KMS-11 (cell line): ENCODE measurements at regions not wholly inside any gene's neighbourhood (a gene's known extent, or its start where the extent isn't known, plus 50 kb on each side); places are given as distances from the start of the nearest gene placed in this dataset.

Experiments used
- H2AFZ ChIP-seq: fragments of 200-600 bp; sonication (generic); 2 replicates; pipeline ENCODE4 v1.6.1; 2016; ENCODE audit warnings: antibody characterized with exemption, mixed run types, low read depth
- H3K27ac ChIP-seq: fragments of 200-600 bp; sonication (generic); 2 replicates; pipeline ENCODE4 v1.6.1; 2016; ENCODE audit warnings: mild to moderate bottlenecking, mixed run types
- H3K27me3 ChIP-seq: fragments of 200-600 bp; sonication (generic); 2 replicates; pipeline ENCODE4 v1.6.1; 2017; ENCODE audit warnings: mild to moderate bottlenecking, low read depth, mixed run types, moderate library complexity; ENCODE audit not compliant: insufficient read depth
- H3K36me3 ChIP-seq: fragments of 200-600 bp; sonication (generic); 2 replicates; pipeline ENCODE4 v1.6.1; 2017; ENCODE audit warnings: mild to moderate bottlenecking, mixed run types; ENCODE audit not compliant: insufficient read depth
- H3K4me1 ChIP-seq: fragments of 200-600 bp; sonication (generic); 2 replicates; pipeline ENCODE4 v1.6.1; 2016; ENCODE audit warnings: mild to moderate bottlenecking, low read depth, mixed run types; ENCODE audit not compliant: poor library complexity, severe bottlenecking
- H3K4me2 ChIP-seq: fragments of 200-600 bp; sonication (generic); 2 replicates; pipeline ENCODE4 v1.7.0; 2016; ENCODE audit warnings: mild to moderate bottlenecking, mixed run types
- H3K4me3 ChIP-seq: fragments of 200-600 bp; sonication (generic); IDR thresholded peaks from 2 replicates; pipeline ENCODE4 v1.6.1; 2017; ENCODE audit warnings: low read depth, low read length, mixed read lengths; ENCODE audit not compliant: insufficient read depth
- H3K79me2 ChIP-seq: fragments of 200-600 bp; sonication (generic); 2 replicates; pipeline ENCODE4 v1.6.1; 2016; ENCODE audit warnings: low read depth, mixed run types; ENCODE audit not compliant: insufficient read depth
- H3K9ac ChIP-seq: fragments of 200-600 bp; sonication (generic); 2 replicates; pipeline ENCODE4 v1.6.1; 2016; ENCODE audit warnings: mild to moderate bottlenecking, mixed run types
- H4K20me1 ChIP-seq: fragments of 200-600 bp; sonication (generic); 2 replicates; pipeline ENCODE4 v1.6.1; 2016; ENCODE audit warnings: mild to moderate bottlenecking, mixed run types; ENCODE audit not compliant: insufficient read depth
- CTCF ChIP-seq: fragments of 200-600 bp; sonication (generic); conservative IDR thresholded peaks from 2 replicates; pipeline ENCODE4 v1.6.1; 2017; ENCODE audit warnings: low read depth, mild to moderate bottlenecking, antibody characterized with exemption, low read length, moderate library complexity, mixed read lengths

GRCh38 chr17:79495665-79496064, 115.2 kb downstream of the RBFOX3 start:
- H4K20me1 ChIP-seq = no peaks in the 10 kb centered on the region
- no peak overlapping the region for H3K4me2 ChIP-seq
- H3K4me1 ChIP-seq = no peaks in the 10 kb centered on the region
- no peak overlapping the region for H3K4me3 ChIP-seq
- no peak overlapping the region for H2AFZ ChIP-seq
- no peaks in the 10 kb centered on the region for H3K79me2 ChIP-seq
- H3K27ac ChIP-seq = no peak overlapping the region
- TF ChIP-seq CTCF = no peak
- no peak overlapping the region for H3K9ac ChIP-seq
- H3K36me3 ChIP-seq = no peaks in the 10 kb centered on the region
- peaks cover 66% of the 10 kb centered on the region for H3K27me3 ChIP-seq

- Histone ChIP-seq H2AFZ (no peak overlapping the region), H4K20me1 (no peaks in the 10 kb centered on the region), H3K27ac (no peak overlapping the region), H3K9ac (no peak overlapping the region), H3K36me3 (no peaks in the 10 kb centered on the region), H3K79me2 (no peaks in the 10 kb centered on the region), H3K4me2 (no peak overlapping the region), H3K27me3 (peaks cover 84% of the 10 kb centered on the region), H3K4me3 (no peak overlapping the region), H3K4me1 (no peaks in the 10 kb centered on the region)
- no peak for TF ChIP-seq CTCF
Measured at GRCh38 chr17:79491006-79491405, 119.8 kb downstream of the RBFOX3 start.

DNA sequence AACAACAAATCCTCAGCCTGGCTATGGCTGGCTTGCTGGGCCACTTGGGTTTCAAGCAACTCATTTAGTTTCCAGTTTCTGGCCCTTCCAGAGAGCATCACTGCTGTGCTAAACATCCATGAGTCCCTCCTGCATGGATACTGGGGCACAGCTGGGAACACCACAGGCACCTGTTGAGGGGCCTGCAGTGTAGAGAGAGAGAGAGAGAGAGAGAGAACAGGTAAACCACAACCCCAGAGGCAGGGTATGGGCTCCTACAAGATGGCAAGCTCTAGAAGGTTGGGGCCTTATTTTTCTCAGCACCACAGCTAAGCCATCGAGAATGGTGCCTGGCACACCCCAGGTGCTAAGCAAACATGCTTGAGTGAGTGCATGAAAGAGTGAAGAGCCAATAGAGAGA, 120.3 kb downstream of the RBFOX3 start:
- no peak overlapping the region for H3K4me3 ChIP-seq
- H3K9ac ChIP-seq = no peak overlapping the region
- peaks cover 87% of the 10 kb centered on the region for H3K27me3 ChIP-seq
- no peak overlapping the region for H3K27ac ChIP-seq
- H2AFZ ChIP-seq = no peak overlapping the region
- H3K4me2 ChIP-seq = no peak overlapping the region
- TF ChIP-seq CTCF = no peak
- no peaks in the 10 kb centered on the region for H3K36me3 ChIP-seq
- H4K20me1 ChIP-seq = no peaks in the 10 kb centered on the region
- H3K79me2 ChIP-seq = no peaks in the 10 kb centered on the region
- no peaks in the 10 kb centered on the region for H3K4me1 ChIP-seq

- Histone ChIP-seq H4K20me1 (no peaks in the 10 kb centered on the region), H2AFZ (no peak overlapping the region), H3K27ac (no peak overlapping the region), H3K4me1 (no peaks in the 10 kb centered on the region), H3K4me2 (no peak overlapping the region), H3K4me3 (no peak overlapping the region), H3K27me3 (peaks cover 91% of the 10 kb centered on the region), H3K36me3 (no peaks in the 10 kb centered on the region), H3K79me2 (no peaks in the 10 kb centered on the region), H3K9ac (no peak overlapping the region)
- TF ChIP-seq CTCF = no peak
Measured at GRCh38 chr17:79487149-79487548, 123.7 kb downstream of the RBFOX3 start.

- Histone ChIP-seq H3K27ac (no peak overlapping the region), H3K27me3 (peaks cover 90% of the 10 kb centered on the region), H3K4me1 (no peaks in the 10 kb centered on the region), H4K20me1 (no peaks in the 10 kb centered on the region), H3K36me3 (no peaks in the 10 kb centered on the region), H3K4me2 (no peak overlapping the region), H3K4me3 (no peak overlapping the region), H3K79me2 (no peaks in the 10 kb centered on the region), H3K9ac (no peak overlapping the region), H2AFZ (no peak overlapping the region)
- TF ChIP-seq CTCF = no peak
Measured at GRCh38 chr17:79485991-79486390, 124.9 kb downstream of the RBFOX3 start.
